Spleen (tissue), 7 donors: ENCODE measurements at regions not wholly inside any gene's neighbourhood (a gene's known extent, or its start where the extent isn't known, plus 50 kb on each side); places are given as distances from the start of the nearest gene placed in this dataset.
"Not testable (repeated sequence)": the region's sequence is repeated elsewhere in the genome, so short reads cannot be mapped to it uniquely, and the experiment has no call there.

Experiments used
- POLR2AphosphoS5 ChIP-seq, 3 donors: sonication (generic); formaldehyde crosslinking; IDR thresholded peaks; one replicate each; pipeline ENCODE4 v1.5.1; 2017; ENCODE audit warnings: antibody characterized with exemption in 3 of 3
- TF ChIP-seq, protein P1 (sequence below), 11 experiments: fragments of 200-600 bp in 7 of 11; fragments of 450-650 bp in 4 of 11; sonication (generic) in 4 of 11; IDR thresholded peaks in 8 of 11; conservative IDR thresholded peaks in 3 of 11; 1 replicate in 7 of 11; 2 replicates in 4 of 11; pipeline versions ENCODE4 v1.4.0 to v1.8.0; 2016 to 2021; ENCODE audit warnings: antibody characterized with exemption in 11 of 11, inconsistent platforms in 4 of 11, mild to moderate bottlenecking in 1 of 11
- donor health status: DM: no; HTN: no; CAD: no; lungs with moderate emphysema.
- donor health status: DM: no; HTN: no; CAD: no.
- donor health status: DM: no; HTN: no; CAD: no.

DNA sequence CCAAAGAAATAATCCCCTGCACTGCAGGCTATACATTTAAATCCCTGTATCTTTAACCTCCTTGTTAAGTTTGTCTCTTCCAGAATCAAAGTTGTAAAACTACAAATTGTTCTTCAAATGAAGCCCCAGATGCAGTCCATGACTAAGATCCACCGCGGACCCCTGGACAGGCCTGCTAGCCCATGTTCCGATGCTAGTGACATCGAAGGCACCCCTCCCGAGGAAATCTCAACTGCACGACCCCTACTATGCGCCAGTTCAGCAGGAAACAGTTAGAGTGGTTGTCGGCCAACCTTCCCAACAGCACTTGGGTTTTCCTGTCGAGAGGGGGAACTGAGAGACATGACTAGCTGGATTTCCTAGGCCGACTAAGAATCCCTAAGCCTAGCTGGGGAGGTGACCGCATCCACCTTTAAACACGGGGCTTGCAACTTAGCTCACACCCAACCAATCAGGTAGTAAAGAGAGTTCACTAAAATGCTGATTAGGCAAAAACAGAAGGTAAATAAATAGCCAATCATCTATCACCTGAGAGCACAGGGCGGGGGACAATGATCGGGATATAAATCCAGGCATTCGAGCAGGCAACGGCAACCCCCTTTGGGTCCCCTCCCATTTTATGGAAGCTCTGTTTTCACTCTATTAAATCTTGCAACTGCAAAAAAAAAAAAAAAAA lies 523.9 kb downstream of the REEP3 start:
- TF ChIP-seq POLR2AphosphoS5 (IDR thresholded peaks at IDR 0.05) = not testable (repeated sequence)
- TF ChIP-seq, protein P1, sequence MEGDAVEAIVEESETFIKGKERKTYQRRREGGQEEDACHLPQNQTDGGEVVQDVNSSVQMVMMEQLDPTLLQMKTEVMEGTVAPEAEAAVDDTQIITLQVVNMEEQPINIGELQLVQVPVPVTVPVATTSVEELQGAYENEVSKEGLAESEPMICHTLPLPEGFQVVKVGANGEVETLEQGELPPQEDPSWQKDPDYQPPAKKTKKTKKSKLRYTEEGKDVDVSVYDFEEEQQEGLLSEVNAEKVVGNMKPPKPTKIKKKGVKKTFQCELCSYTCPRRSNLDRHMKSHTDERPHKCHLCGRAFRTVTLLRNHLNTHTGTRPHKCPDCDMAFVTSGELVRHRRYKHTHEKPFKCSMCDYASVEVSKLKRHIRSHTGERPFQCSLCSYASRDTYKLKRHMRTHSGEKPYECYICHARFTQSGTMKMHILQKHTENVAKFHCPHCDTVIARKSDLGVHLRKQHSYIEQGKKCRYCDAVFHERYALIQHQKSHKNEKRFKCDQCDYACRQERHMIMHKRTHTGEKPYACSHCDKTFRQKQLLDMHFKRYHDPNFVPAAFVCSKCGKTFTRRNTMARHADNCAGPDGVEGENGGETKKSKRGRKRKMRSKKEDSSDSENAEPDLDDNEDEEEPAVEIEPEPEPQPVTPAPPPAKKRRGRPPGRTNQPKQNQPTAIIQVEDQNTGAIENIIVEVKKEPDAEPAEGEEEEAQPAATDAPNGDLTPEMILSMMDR (IDR thresholded peaks at IDR 0.05 in 8 of 11, conservative IDR thresholded peaks at IDR 0.05 in 3 of 11) = not testable (repeated sequence)
